Keratinocyte (primary cell): ENCODE measurements at regions not wholly inside any gene's neighbourhood (a gene's known extent, or its start where the extent isn't known, plus 50 kb on each side); places are given as distances from the start of the nearest gene placed in this dataset.

ENCODE experiments used
- DNase-seq: peaks from one replicate; pipeline ENCODE4 v3.0.0-alpha.2; 2011; ENCODE audit warnings: low read depth, missing footprints, low spot score
- FAIRE-seq: peaks from 2 replicates; lab custom pipeline; 2011; peaks lifted over from hg19 to GRCh38; lab: Jason Lieb, UNC
- H2AFZ ChIP-seq: 2 replicates; pipeline ENCODE4 v1.6.0; 2012; ENCODE audit warnings: low read length, control low read depth, inconsistent platforms; ENCODE audit not compliant: control insufficient read depth
- H3K27ac ChIP-seq: 2 replicates; pipeline ENCODE4 v1.5.1; 2011; ENCODE audit warnings: low read length; ENCODE audit not compliant: control insufficient read depth, insufficient read depth
- H3K27me3 ChIP-seq: 3 replicates; pipeline ENCODE4 v1.6.0; 2011; ENCODE audit warnings: low read length; ENCODE audit not compliant: control insufficient read depth, insufficient read depth; ENCODE audit errors: extremely low read depth
- H3K36me3 ChIP-seq, 2 experiments: 2 replicates in 1 of 2; 3 replicates in 1 of 2; pipeline ENCODE4 v1.5.1; 2011; ENCODE audit warnings: low read length in 2 of 2, mild to moderate bottlenecking in 1 of 2; ENCODE audit not compliant: control insufficient read depth in 2 of 2, insufficient read depth in 2 of 2; ENCODE audit errors: extremely low read depth in 1 of 2
- H3K4me1 ChIP-seq: 3 replicates; pipeline ENCODE4 v1.5.1; 2011; ENCODE audit warnings: low read length; ENCODE audit not compliant: control insufficient read depth, insufficient read depth; ENCODE audit errors: extremely low read depth
- H3K4me2 ChIP-seq: 3 replicates; pipeline ENCODE4 v1.6.0; 2011; ENCODE audit warnings: low read depth, low read length; ENCODE audit not compliant: control insufficient read depth, insufficient read depth; ENCODE audit errors: extremely low read depth
- H3K4me3 ChIP-seq, 3 experiments: fragments of 200-600 bp in 1 of 3; sonication (generic) in 1 of 3; 2 replicates in 2 of 3; 3 replicates in 1 of 3; pipeline ENCODE4 v1.5.1; 2011 to 2016; ENCODE audit warnings: low read length in 3 of 3, mild to moderate bottlenecking in 3 of 3, control low read depth in 2 of 3, inconsistent platforms in 1 of 3, low read depth in 1 of 3, mixed read lengths in 1 of 3, mixed run types in 1 of 3, moderate library complexity in 1 of 3; ENCODE audit not compliant: control insufficient read depth in 2 of 3, insufficient read depth in 2 of 3; ENCODE audit errors: extremely low read depth in 1 of 3
- H3K79me2 ChIP-seq: 2 replicates; pipeline ENCODE4 v1.6.0; 2012; ENCODE audit warnings: low read length; ENCODE audit not compliant: control insufficient read depth, insufficient read depth
- H3K9ac ChIP-seq: 3 replicates; pipeline ENCODE4 v1.6.0; 2011; ENCODE audit warnings: low read length; ENCODE audit not compliant: control insufficient read depth, insufficient read depth; ENCODE audit errors: extremely low read depth
- H3K9me1 ChIP-seq: 3 replicates; pipeline ENCODE4 v1.6.0; 2011; ENCODE audit warnings: low read length; ENCODE audit not compliant: control insufficient read depth, insufficient read depth; ENCODE audit errors: extremely low read depth
- H3K9me3 ChIP-seq: 2 replicates; pipeline ENCODE4 v1.5.1; 2012; ENCODE audit warnings: low read depth, low read length; ENCODE audit not compliant: control insufficient read depth
- H4K20me1 ChIP-seq: 3 replicates; pipeline ENCODE4 v1.6.0; 2011; ENCODE audit warnings: low read length; ENCODE audit not compliant: control insufficient read depth, insufficient read depth; ENCODE audit errors: extremely low read depth
- CTCF ChIP-seq, 3 experiments: IDR thresholded peaks in 1 of 3; conservative IDR thresholded peaks in 1 of 3; optimal IDR thresholded peaks in 1 of 3; 2 replicates in 2 of 3; 3 replicates in 1 of 3; pipeline versions ENCODE3 to v1.5.1; 2011; ENCODE audit warnings: low read length in 3 of 3, mild to moderate bottlenecking in 3 of 3, moderate library complexity in 2 of 3, control low read depth in 1 of 3, inconsistent platforms in 1 of 3; ENCODE audit not compliant: insufficient read depth in 2 of 3; ENCODE audit errors: extremely low read depth in 1 of 3
- EZH2 ChIP-seq: IDR thresholded peaks from one replicate; pipeline ENCODE4 v1.6.1; 2012; ENCODE audit warnings: inconsistent platforms, mild to moderate bottlenecking, low read length, moderate library complexity
- dilution Hi-C: fragments of 300-500 bp; cut with MboI; formaldehyde crosslinking; loops from one replicate; pipeline ENCODE4 v1.7.0; 2020; ENCODE audit warnings: low sequenced_read_pairs; ENCODE audit not compliant: extremely low pct_ligation_motif_present

DNA sequence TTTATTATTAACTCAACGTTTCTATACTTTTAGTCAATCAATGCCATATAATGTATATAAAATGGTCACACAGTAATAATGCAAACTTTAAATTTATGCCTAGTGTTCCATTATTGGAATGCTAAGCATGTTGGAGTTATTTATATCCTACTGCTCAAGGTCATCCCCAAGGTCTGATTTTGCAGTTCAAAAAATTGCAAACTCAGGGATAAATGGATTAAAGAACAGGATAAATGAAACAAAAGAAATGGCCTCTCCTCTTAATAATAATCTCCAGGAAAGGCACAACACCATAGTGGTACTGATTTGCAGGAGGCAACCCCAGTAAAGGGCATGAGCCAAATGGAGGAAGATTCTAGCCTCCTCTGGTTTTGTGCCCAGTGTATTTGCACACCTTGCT lies 436.4 kb downstream of the EPHA4 start:
- no peak overlapping the region for H3K4me3 ChIP-seq
- no peak for DNase-seq
- H3K9me3 ChIP-seq: no peaks in the 10 kb centered on the region
- no peak for TF ChIP-seq CTCF (optimal IDR thresholded peaks at IDR 0.05 in 1 of 3, IDR thresholded peaks at IDR 0.05 in 1 of 3, conservative IDR thresholded peaks at IDR 0.05 in 1 of 3; ENCODE audit: extremely low read depth in 1 of 3, insufficient read depth in 2 of 3, low read length in 3 of 3)
- H3K4me1 ChIP-seq: no peaks in the 10 kb centered on the region
- no peaks in the 10 kb centered on the region for H3K79me2 ChIP-seq
- H3K36me3 ChIP-seq: no peaks in the 10 kb centered on the region
- no peak overlapping the region for H3K9ac ChIP-seq
- FAIRE-seq: no peak
- H3K27ac ChIP-seq: no peak overlapping the region
- H3K4me2 ChIP-seq: no peak overlapping the region
- no peak overlapping the region for H2AFZ ChIP-seq
- no peaks in the 10 kb centered on the region for H4K20me1 ChIP-seq
- no peaks in the 10 kb centered on the region for H3K27me3 ChIP-seq
- dilution Hi-C loops: no loop called here
- no peaks in the 10 kb centered on the region for H3K9me1 ChIP-seq

GRCh38 chr2:221137385-221137784 lies 434.7 kb downstream of the EPHA4 start:
- no peaks in the 10 kb centered on the region for H3K4me1 ChIP-seq
- no peak overlapping the region for H3K4me2 ChIP-seq
- H3K27me3 ChIP-seq: no peaks in the 10 kb centered on the region
- no peak overlapping the region for H3K27ac ChIP-seq
- dilution Hi-C loops: no loop called here
- H3K4me3 ChIP-seq: no peak overlapping the region
- H3K79me2 ChIP-seq: no peaks in the 10 kb centered on the region
- DNase-seq (no peak), FAIRE-seq (no peak)
- no peaks in the 10 kb centered on the region for H4K20me1 ChIP-seq
- TF ChIP-seq CTCF (optimal IDR thresholded peaks at IDR 0.05 in 1 of 3, IDR thresholded peaks at IDR 0.05 in 1 of 3, conservative IDR thresholded peaks at IDR 0.05 in 1 of 3; ENCODE audit: extremely low read depth in 1 of 3, insufficient read depth in 2 of 3, low read length in 3 of 3): no peak
- TF ChIP-seq EZH2: no peak
- H3K36me3 ChIP-seq: no peaks in the 10 kb centered on the region
- no peak overlapping the region for H3K9ac ChIP-seq
- H2AFZ ChIP-seq: no peak overlapping the region
- H3K9me1 ChIP-seq: no peaks in the 10 kb centered on the region
- H3K9me3 ChIP-seq: no peaks in the 10 kb centered on the region
